ENCODE measurements at regions not wholly inside any gene's neighbourhood (a gene's known extent, or its start where the extent isn't known, plus 50 kb on each side); places are given as distances from the start of the nearest gene placed in this dataset.

DNA sequence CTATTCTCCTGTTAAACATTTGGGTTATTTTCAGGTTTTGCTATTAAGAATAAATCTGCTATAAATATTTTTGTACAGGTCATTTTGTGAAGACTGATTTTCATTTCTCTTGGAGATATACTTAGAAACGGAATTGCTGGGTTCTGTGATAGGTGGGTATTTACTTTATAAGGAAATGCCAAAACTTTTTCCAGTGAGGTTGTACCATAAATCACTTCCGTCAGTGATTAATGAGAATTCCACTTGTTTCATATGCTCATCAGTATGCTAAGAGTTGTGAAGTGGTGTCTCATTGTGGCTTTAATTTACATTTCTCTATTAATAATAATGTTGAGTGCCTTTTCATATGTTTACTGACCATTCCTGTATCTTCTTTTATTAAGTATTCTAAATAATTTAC, 84.0 kb upstream of the KLF14 start:
- TF ChIP-seq, protein P1, sequence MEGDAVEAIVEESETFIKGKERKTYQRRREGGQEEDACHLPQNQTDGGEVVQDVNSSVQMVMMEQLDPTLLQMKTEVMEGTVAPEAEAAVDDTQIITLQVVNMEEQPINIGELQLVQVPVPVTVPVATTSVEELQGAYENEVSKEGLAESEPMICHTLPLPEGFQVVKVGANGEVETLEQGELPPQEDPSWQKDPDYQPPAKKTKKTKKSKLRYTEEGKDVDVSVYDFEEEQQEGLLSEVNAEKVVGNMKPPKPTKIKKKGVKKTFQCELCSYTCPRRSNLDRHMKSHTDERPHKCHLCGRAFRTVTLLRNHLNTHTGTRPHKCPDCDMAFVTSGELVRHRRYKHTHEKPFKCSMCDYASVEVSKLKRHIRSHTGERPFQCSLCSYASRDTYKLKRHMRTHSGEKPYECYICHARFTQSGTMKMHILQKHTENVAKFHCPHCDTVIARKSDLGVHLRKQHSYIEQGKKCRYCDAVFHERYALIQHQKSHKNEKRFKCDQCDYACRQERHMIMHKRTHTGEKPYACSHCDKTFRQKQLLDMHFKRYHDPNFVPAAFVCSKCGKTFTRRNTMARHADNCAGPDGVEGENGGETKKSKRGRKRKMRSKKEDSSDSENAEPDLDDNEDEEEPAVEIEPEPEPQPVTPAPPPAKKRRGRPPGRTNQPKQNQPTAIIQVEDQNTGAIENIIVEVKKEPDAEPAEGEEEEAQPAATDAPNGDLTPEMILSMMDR (optimal IDR thresholded peaks at IDR 0.05 in 1 of 3, IDR thresholded peaks at IDR 0.05 in 1 of 3, conservative IDR thresholded peaks at IDR 0.05 in 1 of 3; ENCODE audit: extremely low read depth in 1 of 3, insufficient read depth in 2 of 3, low read length in 3 of 3), result no peak
- no peak for TF ChIP-seq EZH2 (IDR thresholded peaks at IDR 0.05; ENCODE audit: low read length)

Measured in keratinocyte (primary cell).